Ovary (tissue), 7 donors: ENCODE measurements at regions not wholly inside any gene's neighbourhood (a gene's known extent, or its start where the extent isn't known, plus 50 kb on each side); places are given as distances from the start of the nearest gene placed in this dataset.

ENCODE experiments used
- DNase-seq, 5 donors: peaks; one replicate each; pipeline ENCODE4 v3.0.0-alpha.2; 2019 to 2020
- H3K27ac ChIP-seq, 2 donors: fragments of 200-600 bp; one replicate each; pipeline versions ENCODE4 v1.5.1 to v1.8.0; 2019 to 2022
- H3K27me3 ChIP-seq: fragments of 200-600 bp; one replicate; pipeline ENCODE4 v1.8.0; 2022
- H3K36me3 ChIP-seq: fragments of 200-600 bp; sonication (generic); one replicate; pipeline ENCODE4 v1.5.1; 2019
- H3K4me1 ChIP-seq: one replicate; pipeline ENCODE4 v1.8.1; 2013; ENCODE audit warnings: mild to moderate bottlenecking, moderate library complexity; ENCODE audit not compliant: insufficient read depth
- H3K4me3 ChIP-seq: fragments of 200-600 bp; sonication (generic); one replicate; pipeline ENCODE4 v1.5.1; 2017
- H3K9me3 ChIP-seq, 2 donors: fragments of 200-600 bp in 1 of 2; sonication (generic) in 1 of 2; one replicate each; pipeline versions ENCODE4 v1.5.1 to v1.8.1; 2013 to 2019; ENCODE audit warnings: mild to moderate bottlenecking in 1 of 2, moderate library complexity in 1 of 2
- EP300 ChIP-seq: sonication (generic); formaldehyde crosslinking; IDR thresholded peaks from one replicate; pipeline ENCODE4 v1.6.1; 2017; ENCODE audit warnings: antibody characterized with exemption
- POLR2A ChIP-seq: fragments of 450-650 bp; IDR thresholded peaks from one replicate; pipeline ENCODE4 v1.6.1; 2017; ENCODE audit warnings: antibody characterized with exemption, mild to moderate bottlenecking, moderate library complexity
- WGBS, 3 donors: extraction: QIAGEN DNeasy Blood & Tissue Kit in 1 of 3; methylation state at CpG; one replicate each; pipeline versions ENCODE4 v1.1.5 to v1.1.7; 2013 to 2017; 5-methylcytosine and 5-hydroxymethylcytosine counted together
- intact Hi-C, 4 donors: fragments of 100-400 bp; cut with DNase I; formaldehyde crosslinking; loops; one replicate each; pipeline versions ENCODE4 v1.11.0 to v1.15.1; 2022 to 2023
- TF ChIP-seq, protein P1 (sequence below), 3 donors: fragments of 450-650 bp in 2 of 3; fragments of 200-600 bp in 1 of 3; IDR thresholded peaks; one replicate each; pipeline versions ENCODE4 v1.5.1 to v1.8.0; 2016 to 2022; ENCODE audit warnings: antibody characterized with exemption in 3 of 3, mild to moderate bottlenecking in 1 of 3
- donor health status: DM: no; HTN: no; CAD: no; lungs with moderate emphysema.
- donor health status: DM: no; HTN: no; CAD: no.
- donor health status: Bipolar disorder and iron deficiency.
- donor health status: DM: no; HTN: no; CAD: no.
- donor health status: DM: yes; HTN: yes; CAD: no.

DNA sequence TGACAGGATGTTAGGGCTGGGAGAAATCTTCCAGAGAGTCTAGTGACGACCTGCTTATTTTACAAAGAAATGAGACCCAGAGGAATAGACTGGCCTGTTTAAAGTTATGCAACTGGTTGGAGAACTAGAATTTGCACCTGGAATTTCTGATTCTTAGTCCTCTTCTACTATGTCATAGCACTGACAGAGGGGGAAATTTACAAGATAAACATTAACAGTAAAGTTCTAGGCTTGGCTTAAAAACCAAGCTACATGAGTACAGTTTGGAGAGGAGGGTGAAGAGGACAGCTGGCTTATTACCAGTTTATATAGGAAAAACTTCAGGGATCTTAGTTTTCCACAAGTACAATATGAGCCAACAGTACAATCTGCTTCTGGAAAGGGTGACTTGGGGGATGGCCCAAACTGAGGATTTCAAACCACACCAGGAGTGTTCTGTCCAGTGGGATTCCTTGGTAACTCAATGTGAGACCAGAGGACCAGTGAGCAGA, 269.6 kb downstream of the CD109 start:
- TF ChIP-seq POLR2A (no peak), EP300 (no peak)
- TF ChIP-seq, protein P1, sequence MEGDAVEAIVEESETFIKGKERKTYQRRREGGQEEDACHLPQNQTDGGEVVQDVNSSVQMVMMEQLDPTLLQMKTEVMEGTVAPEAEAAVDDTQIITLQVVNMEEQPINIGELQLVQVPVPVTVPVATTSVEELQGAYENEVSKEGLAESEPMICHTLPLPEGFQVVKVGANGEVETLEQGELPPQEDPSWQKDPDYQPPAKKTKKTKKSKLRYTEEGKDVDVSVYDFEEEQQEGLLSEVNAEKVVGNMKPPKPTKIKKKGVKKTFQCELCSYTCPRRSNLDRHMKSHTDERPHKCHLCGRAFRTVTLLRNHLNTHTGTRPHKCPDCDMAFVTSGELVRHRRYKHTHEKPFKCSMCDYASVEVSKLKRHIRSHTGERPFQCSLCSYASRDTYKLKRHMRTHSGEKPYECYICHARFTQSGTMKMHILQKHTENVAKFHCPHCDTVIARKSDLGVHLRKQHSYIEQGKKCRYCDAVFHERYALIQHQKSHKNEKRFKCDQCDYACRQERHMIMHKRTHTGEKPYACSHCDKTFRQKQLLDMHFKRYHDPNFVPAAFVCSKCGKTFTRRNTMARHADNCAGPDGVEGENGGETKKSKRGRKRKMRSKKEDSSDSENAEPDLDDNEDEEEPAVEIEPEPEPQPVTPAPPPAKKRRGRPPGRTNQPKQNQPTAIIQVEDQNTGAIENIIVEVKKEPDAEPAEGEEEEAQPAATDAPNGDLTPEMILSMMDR (IDR thresholded peaks at IDR 0.05), result no peak
- no peak overlapping the region for H3K27ac ChIP-seq

GRCh38 chr6:73964241-73964854, 268.3 kb downstream of the CD109 start:
- H3K4me1 ChIP-seq, result no peaks in the 10 kb centered on the region
- H3K27ac ChIP-seq, result no peak overlapping the region
- 18 to 26% (median 19%) methylated on average over 2 of the region's 2 CpGs for WGBS, 3 donors
- no peak for DNase-seq
- H3K27me3 ChIP-seq, result no peaks in the 10 kb centered on the region
- no peak overlapping the region for H3K4me3 ChIP-seq
- TF ChIP-seq POLR2A, result no peak
- TF ChIP-seq, protein P1 (IDR thresholded peaks at IDR 0.05), result no peak
- TF ChIP-seq EP300, result no peak
- intact Hi-C loops, result loop anchor here in 1 of 4 donors (10.0 kb wide), 1 partner anchor 1250 kb away; no protein-coding TSS in a partner anchor
- no peaks in the 10 kb centered on the region for H3K36me3 ChIP-seq
- no peaks in the 10 kb centered on the region for H3K9me3 ChIP-seq

More for the DNA sequence above, 269.6 kb downstream of the CD109 start:
- intact Hi-C loops, result loop anchor here in 1 of 4 donors (10.0 kb wide), 1 partner anchor 1249 kb away; no protein-coding TSS in a partner anchor
- Histone ChIP-seq H3K36me3 (no peaks in the 10 kb centered on the region), H3K4me3 (no peak overlapping the region), H3K9me3 (no peaks in the 10 kb centered on the region), H3K4me1 (no peaks in the 10 kb centered on the region), H3K27me3 (no peaks in the 10 kb centered on the region)
- DNase-seq, result no peak
- WGBS, 3 donors, result 79 to 81% (median 79%) methylated on average over 1 of the region's 1 CpG

GRCh38 chr6:73962884-73963283, 266.9 kb downstream of the CD109 start:
- no peak for TF ChIP-seq EP300
- TF ChIP-seq, protein P1 (IDR thresholded peaks at IDR 0.05), result no peak
- no peak for TF ChIP-seq POLR2A
- WGBS, 3 donors, result 89 to 98% (median 95%) methylated on average over 3 of the region's 3 CpGs
- Histone ChIP-seq H3K36me3 (no peaks in the 10 kb centered on the region), H3K27ac (no peak overlapping the region), H3K9me3 (no peaks in the 10 kb centered on the region), H3K27me3 (no peaks in the 10 kb centered on the region), H3K4me1 (no peaks in the 10 kb centered on the region), H3K4me3 (no peak overlapping the region)
- no peak for DNase-seq
- intact Hi-C loops, result loop anchor here in 1 of 4 donors (10.0 kb wide), 1 partner anchor 1252 kb away; no protein-coding TSS in a partner anchor

DNA sequence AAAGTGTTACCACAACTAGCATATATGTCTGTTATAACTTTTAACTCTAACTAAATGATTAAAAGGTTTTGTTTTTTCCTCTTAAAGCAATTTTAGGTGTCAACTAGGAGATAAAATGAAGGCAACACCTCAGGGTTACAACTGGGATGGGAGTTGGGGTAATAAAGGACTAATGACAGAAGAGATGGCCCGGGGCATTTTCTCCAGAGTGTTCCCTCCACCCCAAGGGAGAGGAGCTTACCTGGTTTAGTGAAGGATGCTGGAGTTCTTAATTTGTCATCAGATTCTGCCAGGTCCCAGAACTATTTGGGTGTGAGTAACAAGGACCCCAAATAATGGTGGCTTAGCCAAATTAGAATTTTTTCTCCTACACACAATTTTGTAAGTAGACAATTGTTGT, 260.3 kb downstream of the CD109 start:
- intact Hi-C loops, result no loop called here
- WGBS, 3 donors, result 27 to 33% (median 29%) methylated on average over 1 of the region's 1 CpG
- Histone ChIP-seq H3K27me3 (no peaks in the 10 kb centered on the region), H3K4me3 (no peak overlapping the region), H3K36me3 (no peaks in the 10 kb centered on the region), H3K9me3 (no peaks in the 10 kb centered on the region), H3K4me1 (no peaks in the 10 kb centered on the region), H3K27ac (no peak overlapping the region)
- DNase-seq, result no peak
- TF ChIP-seq EP300 (no peak), POLR2A (no peak)
- TF ChIP-seq, protein P1 (IDR thresholded peaks at IDR 0.05), result no peak
